Medulla oblongata (tissue), 1 donor: ENCODE measurements at regions not wholly inside any gene's neighbourhood (a gene's known extent, or its start where the extent isn't known, plus 50 kb on each side); places are given as distances from the start of the nearest gene placed in this dataset.
A peak's percentile ranks its signal among the peaks of the same experiment; 100 is the strongest.

ENCODE experiments used
- DNase-seq: peaks from one replicate; pipeline ENCODE4 v3.0.0-alpha.2; 2015; ENCODE audit errors: extremely low spot score

DNA sequence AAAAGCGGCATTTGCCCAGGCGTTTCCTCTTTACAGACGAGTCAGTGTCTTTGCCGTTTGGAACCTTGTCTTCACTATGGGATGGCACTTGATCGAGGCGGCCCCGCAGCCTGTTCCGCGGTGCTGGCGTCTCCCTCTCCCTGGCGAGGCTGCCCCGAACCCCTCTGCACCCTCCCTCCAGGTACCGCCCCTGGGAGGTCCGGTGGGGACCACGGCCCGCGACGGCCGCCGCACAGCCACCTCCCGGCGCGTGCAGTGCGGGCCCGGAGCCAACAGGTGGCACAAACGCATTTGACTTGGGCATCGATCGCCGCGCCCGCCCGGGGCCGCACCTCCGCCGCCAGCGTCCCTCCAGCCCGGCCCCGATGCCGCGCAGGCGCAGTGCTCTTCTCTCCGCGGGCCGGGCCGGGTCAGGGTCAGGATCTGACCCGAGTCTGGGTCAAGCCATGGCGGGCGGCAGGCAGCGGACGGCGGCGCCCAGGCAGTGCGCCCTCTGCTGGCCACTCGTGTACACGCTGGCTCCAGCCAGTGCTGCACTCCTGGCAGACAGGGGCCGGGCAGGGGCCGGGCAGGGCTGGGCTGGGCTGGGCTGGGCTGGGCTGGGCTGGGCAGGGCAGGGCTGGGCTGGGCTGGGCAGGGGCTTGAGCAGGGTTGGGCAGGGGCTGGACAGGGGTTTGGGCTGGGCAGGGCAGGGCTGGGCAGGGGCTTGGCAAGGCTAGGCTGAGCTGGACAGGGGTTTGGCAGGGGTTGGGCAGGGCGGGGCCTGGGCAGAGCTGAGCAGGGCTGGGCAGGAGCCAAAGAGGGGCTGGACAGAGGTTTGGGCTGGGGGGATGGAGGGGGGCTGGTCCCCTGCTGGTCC, 155.8 kb upstream of the IRX4 start:
- DNase-seq = peak; percentile 53

DNA sequence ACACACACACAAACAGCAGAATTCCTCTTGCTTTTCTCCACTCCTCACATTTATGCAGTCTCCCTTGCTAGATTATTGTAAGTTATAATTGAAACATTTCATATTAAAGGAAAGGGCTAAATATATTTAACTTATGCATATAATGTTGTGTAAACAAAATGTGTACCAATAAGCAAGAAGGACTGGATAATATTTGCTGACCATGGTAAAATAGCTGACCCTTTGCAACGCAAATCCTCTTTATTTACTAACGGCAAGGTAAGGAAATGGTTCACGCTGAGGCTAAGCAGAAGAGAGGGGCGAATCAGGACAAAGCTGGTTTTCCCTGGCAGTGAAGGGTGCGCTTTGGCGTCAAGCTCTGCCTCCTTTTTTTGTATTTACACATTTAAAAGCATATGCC, 154.2 kb upstream of the IRX4 start:
- no peak for DNase-seq

DNA sequence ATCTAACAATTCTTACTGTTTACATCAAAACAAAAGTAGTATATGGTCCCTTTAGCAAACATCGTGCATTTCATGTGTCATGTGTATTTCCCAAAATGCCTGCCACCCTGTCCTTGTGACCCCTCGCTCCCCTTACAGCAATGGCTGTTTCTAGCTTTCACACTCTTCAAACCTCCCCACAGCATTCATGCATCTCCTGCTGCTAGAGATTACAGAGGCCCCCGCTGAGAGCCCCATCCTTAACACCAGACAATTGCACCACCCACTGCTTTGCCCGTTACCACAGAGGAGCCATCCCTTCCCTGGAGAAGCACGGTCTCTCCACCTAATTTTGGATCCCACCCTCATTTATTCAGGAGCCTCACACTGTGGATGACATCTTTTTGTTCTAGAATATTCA, 149.7 kb upstream of the IRX4 start:
- no peak for DNase-seq

DNA sequence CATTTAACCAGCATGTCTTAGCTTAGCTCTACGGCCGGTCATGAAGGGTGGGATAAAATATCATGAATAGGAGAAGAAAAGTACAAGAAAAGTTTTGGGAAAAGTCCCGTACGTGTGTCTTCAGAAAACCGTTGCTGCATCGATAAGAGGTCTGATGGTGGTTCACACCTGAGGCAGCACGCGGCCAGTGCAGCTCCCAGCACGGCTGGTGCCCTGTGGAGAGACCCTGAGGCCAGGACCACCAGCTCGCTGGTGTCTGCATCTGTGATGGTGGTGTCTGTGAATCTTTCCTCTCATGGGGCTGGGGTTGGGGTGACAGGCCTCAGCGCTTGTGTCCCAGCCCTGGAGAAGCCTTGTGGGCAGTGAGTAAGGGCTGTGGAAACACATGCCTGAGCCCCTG, 148.9 kb upstream of the IRX4 start:
- no peak for DNase-seq

DNA sequence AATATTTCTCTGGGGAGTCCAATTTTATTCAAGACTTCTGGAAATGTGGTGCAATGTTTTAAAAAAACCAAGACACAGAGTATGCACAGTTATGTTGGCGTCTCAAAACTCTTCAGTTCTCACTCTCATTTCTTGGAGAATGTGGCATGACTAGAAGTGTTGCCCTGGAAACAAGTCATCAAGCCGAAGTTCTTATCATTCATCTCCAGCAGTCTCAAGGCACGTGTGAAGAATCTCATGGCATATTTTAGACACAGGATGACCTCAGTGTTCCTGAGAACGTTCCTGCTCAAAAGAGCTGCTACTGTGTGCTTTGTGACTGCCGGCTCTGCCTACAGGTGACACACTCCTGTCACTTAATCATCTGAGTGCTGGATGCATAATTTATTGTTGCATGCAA, 147.4 kb upstream of the IRX4 start:
- DNase-seq = no peak

- no peak for DNase-seq
These were observed 146.5 kb upstream of the IRX4 start for GRCh38 chr5:2029206-2029605.

GRCh38 chr5:2027790-2028189, 145.1 kb upstream of the IRX4 start:
- no peak for DNase-seq

DNA sequence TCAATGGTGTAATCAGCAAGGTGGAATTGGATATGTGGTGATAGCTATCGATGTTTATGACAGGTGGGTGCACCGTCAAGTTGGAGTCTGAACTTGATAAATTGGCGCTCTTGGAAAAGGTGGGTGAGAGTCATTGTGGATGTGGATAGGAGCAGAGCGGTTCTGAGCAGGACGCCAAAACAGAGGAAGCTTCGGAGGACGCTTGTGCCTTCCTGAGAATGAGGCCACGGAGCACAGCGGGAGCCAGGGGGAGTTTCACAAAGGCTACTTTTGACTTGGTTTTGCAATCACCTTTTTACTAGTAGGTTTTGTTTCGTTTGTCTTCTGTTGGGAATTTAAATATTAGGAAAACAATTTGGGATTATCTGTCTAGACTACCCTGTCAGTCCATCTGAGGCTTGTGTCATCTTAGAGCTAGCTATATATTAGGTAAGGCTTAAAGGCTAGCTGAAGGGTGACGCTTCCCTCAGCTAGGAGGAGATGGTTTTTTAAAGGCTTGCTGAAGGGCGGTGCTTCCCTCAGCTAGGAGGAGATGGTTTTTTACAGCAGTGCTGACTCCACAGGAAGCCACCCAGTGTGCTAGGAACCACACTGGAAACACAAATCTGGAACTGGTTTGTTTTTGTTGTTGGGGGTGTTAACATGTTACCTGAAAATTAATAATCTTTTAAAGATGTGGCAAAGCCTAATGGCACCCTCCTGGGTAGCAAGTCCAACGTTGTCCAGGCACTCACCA, 142.4 kb upstream of the IRX4 start:
- no peak for DNase-seq

DNA sequence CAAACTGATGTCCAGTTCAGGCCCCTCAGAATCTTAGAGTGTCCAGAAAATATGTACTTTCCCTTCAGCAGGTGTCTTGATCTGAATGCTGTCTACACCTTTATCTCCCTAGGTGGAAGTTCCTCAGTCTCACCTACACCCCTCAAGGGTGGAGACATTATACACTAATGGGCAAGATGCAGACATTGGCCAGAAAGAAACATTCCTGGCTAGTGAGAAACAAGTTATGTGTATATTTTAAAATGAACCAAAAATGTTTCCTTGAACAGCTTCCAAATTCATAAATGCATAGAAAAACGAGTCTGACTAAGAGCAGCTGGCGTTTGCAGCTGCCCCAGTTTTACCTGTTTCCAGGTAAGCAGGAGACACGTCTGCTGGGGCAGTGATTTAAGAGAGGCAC, 140.5 kb upstream of the IRX4 start:
- DNase-seq = no peak

GRCh38 chr5:2022436-2022835, 139.7 kb upstream of the IRX4 start:
- DNase-seq = no peak

- DNase-seq = no peak
These were observed 138.9 kb upstream of the IRX4 start for GRCh38 chr5:2021484-2022176.

DNA sequence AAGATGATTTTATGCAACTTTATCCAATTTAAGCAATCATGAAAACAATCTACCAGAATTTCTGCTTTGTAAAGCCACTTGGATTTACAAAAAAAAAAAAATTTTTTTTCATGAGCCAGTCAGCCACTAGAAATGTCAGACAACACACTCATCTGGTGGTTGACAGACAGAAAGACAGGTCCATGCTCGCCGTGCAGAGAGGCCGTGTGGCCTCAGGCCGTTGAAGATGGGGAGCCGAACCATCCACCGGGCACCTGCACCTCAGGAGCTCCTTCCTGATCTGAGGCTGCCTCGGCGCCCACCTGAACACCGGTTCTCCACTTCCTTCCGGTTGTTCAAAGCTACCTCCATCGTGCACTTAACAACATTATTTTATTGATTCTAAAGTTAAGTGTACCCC, 138.0 kb upstream of the IRX4 start:
- DNase-seq = no peak

GRCh38 chr5:2019716-2020115, 137.0 kb upstream of the IRX4 start:
- no peak for DNase-seq

GRCh38 chr5:2018390-2018724, 135.6 kb upstream of the IRX4 start:
- DNase-seq = no peak

GRCh38 chr5:2017540-2018389, 135.0 kb upstream of the IRX4 start:
- no peak for DNase-seq

GRCh38 chr5:2015961-2016360, 133.2 kb upstream of the IRX4 start:
- DNase-seq = no peak

GRCh38 chr5:2015124-2015848, 132.6 kb upstream of the IRX4 start:
- no peak for DNase-seq

- no peak for DNase-seq
These were observed 131.4 kb upstream of the IRX4 start for GRCh38 chr5:2014058-2014610.

DNA sequence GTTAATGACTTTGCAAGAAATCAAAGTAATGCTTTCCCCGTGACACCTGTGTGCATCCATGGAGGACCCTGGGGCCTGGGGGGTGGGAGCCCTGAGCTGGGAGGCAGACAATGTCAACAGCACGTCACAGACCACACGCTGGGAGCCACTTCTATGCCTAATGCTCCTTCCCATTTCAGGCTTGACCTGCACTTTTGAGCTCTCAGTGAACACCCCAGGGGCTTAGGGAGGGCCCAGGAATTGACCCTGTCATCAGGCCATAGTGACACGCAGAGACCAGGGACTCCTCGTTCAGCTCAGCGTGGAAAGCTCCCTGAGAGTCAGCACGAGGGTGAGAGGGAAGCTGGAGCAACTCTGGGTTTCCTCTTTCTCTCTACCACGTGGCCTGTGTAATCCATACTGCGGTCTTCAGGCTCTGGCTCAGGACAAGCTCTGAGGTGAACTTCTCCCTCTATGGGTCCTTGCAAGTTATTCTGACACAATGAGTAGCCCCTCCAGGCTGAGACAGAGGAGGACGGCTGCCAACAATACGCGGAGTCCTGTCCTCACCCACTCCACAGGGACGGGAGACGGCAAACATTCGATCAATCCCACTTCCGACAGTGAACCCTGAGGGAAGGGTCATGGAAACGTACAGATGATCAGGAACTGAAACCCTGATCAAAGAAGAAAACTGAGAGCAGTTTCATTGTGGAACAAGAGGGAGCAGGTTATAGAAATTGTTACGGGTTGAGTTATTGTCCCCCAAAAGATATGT, 130.8 kb upstream of the IRX4 start:
- no peak for DNase-seq

GRCh38 chr5:2012885-2013284, 130.2 kb upstream of the IRX4 start:
- DNase-seq = no peak
